Heart left ventricle (tissue), 16 donors: ENCODE measurements at regions not wholly inside any gene's neighbourhood (a gene's known extent, or its start where the extent isn't known, plus 50 kb on each side); places are given as distances from the start of the nearest gene placed in this dataset.

Source experiments
- ATAC-seq, 4 donors: fragments of 200-7000 bp; cut with Tn5 transposase; one replicate each; pipeline ENCODE4 v1.9.1; 2020 to 2022; ENCODE audit warnings: moderate library complexity in 4 of 4, mild to moderate bottlenecking in 3 of 4, moderate number of reproducible peaks in 1 of 4
- DNase-seq, 5 donors: peaks; one replicate each; pipeline ENCODE4 v3.0.0-alpha.2; 2020
- H3K27ac ChIP-seq, 12 donors: fragments of 200-600 bp; sonication (generic) in 4 of 12; one replicate each; pipeline versions ENCODE4 v1.5.0 to v1.8.0; 2016 to 2022; ENCODE audit warnings: mild to moderate bottlenecking in 2 of 12
- H3K27me3 ChIP-seq, 9 donors: fragments of 200-600 bp; sonication (generic) in 2 of 9; one replicate each; pipeline versions ENCODE4 v1.5.1 to v1.8.0; 2016 to 2022; ENCODE audit warnings: mild to moderate bottlenecking in 3 of 9
- H3K36me3 ChIP-seq, 9 donors: fragments of 200-600 bp; sonication (generic) in 2 of 9; one replicate each; pipeline versions ENCODE4 v1.5.0 to v1.8.0; 2018 to 2022; ENCODE audit warnings: mild to moderate bottlenecking in 2 of 9
- H3K4me1 ChIP-seq, 12 donors: fragments of 200-600 bp; sonication (generic) in 4 of 12; one replicate each; pipeline versions ENCODE4 v1.5.0 to v1.8.0; 2016 to 2022; ENCODE audit warnings: mild to moderate bottlenecking in 3 of 12
- H3K4me3 ChIP-seq, 12 donors: fragments of 200-600 bp; sonication (generic) in 4 of 12; one replicate each; pipeline versions ENCODE4 v1.5.0 to v1.8.0; 2017 to 2022; ENCODE audit warnings: mild to moderate bottlenecking in 9 of 12, moderate library complexity in 4 of 12
- H3K9me3 ChIP-seq, 12 donors: fragments of 200-600 bp; sonication (generic) in 4 of 12; one replicate each; pipeline versions ENCODE4 v1.5.0 to v1.8.0; 2016 to 2022; ENCODE audit warnings: mild to moderate bottlenecking in 1 of 12
- POLR2A ChIP-seq, 2 donors: fragments of 450-650 bp; IDR thresholded peaks; one replicate each; pipeline ENCODE4 v1.6.1; 2017; ENCODE audit warnings: antibody characterized with exemption in 2 of 2, mild to moderate bottlenecking in 2 of 2, moderate library complexity in 2 of 2
- WGBS, 4 donors: extraction: QIAGEN DNeasy Blood & Tissue Kit in 2 of 4; methylation state at CpG; one replicate each; pipeline versions ENCODE4 v1.1.5 to v1.1.7; 2013 to 2018; 5-methylcytosine and 5-hydroxymethylcytosine counted together
- intact Hi-C, 10 donors: fragments of 100-400 bp; cut with DNase I; formaldehyde crosslinking; loops; one replicate each; pipeline versions ENCODE4 v1.11.1 to v1.14.2; 2022
- TF ChIP-seq, protein P1 (sequence below), 12 donors: fragments of 200-600 bp; sonication (generic) in 4 of 12; IDR thresholded peaks; one replicate each; pipeline versions ENCODE4 v1.5.0 to v1.8.0; 2018 to 2022; ENCODE audit warnings: antibody characterized with exemption in 12 of 12, mild to moderate bottlenecking in 5 of 12
- donor health status: ischemic (EF 13 %, LVEDD 7.1; RV severe dilation, severe dysfunction).
- donor health status: healthy with polysubstance abuse.
- donor health status: DM: no; HTN: yes; CAD: no.
- donor health status: DM: no; HTN: no; CAD: no.
- donor health status: ischemic (EF 25% LVEDD 6.9; RV normal size, moderate dysfunction).
- donor health status: ischemic (EF 25% LVEDD 5.7; RV mildly dilated, moderate dysfunction).
- donor health status: healthy.
- donor health status: DM: yes; HTN: yes; CAD: no.
- donor health status: ischemic (EF 35%, LVEDD 5.7; RV mildly dilated, moderate dysfunction).
- donor health status: nonischemic (EF 11% LVEDD 7.7; RV severe dilation, severe dysfunction).
- donor health status: DM: yes; HTN: yes; CAD: no.
- donor health status: PGD.
- donor health status: ischemic (EF 29% LVEDD 5.4; RV normal size, mild dysfunction).
- donor health status: nonischemic (EF 23%, LVEDD 6.1; RV moderate dilation, normal function).

DNA sequence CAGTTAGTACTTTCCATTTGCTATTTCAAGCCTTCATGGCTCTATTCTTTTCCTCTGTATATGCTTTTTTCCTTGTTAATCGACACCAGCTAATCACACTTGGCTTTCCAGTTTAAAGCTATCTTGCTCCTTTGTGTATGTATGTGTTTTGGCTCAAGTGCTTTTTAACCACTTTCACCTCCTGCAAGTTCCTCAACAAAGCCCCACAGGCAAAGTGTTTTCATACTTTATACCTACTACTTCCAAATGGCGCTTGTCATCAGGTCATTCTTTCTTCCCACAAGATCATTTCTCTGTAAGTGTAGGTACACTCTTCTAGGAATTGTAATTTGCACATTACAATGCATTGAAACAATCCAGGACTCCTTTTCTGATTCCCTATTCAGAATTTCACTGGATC lies 64.0 kb upstream of the FIGN start:
- ATAC-seq (no peak), DNase-seq (no peak)
- H3K9me3 ChIP-seq = no peaks in the 10 kb centered on the region
- no peaks in the 10 kb centered on the region for H3K27me3 ChIP-seq
- TF ChIP-seq POLR2A (IDR thresholded peaks at IDR 0.05) = no peak
- TF ChIP-seq, protein P1, sequence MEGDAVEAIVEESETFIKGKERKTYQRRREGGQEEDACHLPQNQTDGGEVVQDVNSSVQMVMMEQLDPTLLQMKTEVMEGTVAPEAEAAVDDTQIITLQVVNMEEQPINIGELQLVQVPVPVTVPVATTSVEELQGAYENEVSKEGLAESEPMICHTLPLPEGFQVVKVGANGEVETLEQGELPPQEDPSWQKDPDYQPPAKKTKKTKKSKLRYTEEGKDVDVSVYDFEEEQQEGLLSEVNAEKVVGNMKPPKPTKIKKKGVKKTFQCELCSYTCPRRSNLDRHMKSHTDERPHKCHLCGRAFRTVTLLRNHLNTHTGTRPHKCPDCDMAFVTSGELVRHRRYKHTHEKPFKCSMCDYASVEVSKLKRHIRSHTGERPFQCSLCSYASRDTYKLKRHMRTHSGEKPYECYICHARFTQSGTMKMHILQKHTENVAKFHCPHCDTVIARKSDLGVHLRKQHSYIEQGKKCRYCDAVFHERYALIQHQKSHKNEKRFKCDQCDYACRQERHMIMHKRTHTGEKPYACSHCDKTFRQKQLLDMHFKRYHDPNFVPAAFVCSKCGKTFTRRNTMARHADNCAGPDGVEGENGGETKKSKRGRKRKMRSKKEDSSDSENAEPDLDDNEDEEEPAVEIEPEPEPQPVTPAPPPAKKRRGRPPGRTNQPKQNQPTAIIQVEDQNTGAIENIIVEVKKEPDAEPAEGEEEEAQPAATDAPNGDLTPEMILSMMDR (IDR thresholded peaks at IDR 0.05) = no peak
- H3K36me3 ChIP-seq = no peaks in the 10 kb centered on the region
- H3K27ac ChIP-seq = no peak overlapping the region
- H3K4me1 ChIP-seq = peaks cover 0 to 23% (median 5%) of the 10 kb centered on the region in 12 donors
- H3K4me3 ChIP-seq = no peak overlapping the region
- WGBS, 4 donors = 52 to 57% (median 55%) methylated on average over 2 of the region's 2 CpGs
- intact Hi-C loops = no loop called here

DNA sequence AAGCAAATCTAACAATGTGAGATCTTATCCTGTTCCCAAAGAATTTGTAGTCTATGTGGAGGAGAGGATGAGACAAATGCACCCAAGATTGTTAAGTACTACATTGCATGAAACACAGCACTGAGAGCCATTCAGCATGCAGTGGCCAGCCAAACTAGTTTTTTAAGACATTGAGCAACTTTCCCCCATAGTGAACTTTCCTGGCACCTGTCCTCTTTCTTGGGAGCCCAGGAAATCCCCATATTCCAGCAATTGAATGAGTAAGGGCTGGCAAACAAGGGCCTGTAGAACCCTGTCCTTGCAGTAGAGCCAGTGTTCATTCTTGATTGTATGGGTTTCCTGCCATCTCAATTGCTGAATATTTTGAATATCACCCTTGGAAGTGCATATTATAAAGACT lies 58.8 kb upstream of the FIGN start:
- intact Hi-C loops = no loop called here
- Histone ChIP-seq H3K4me3 (no peak overlapping the region), H3K27me3 (no peaks in the 10 kb centered on the region), H3K4me1 (no peaks in the 10 kb centered on the region), H3K36me3 (no peaks in the 10 kb centered on the region), H3K9me3 (no peaks in the 10 kb centered on the region), H3K27ac (no peak overlapping the region)
- DNase-seq (no peak), ATAC-seq (no peak)
- TF ChIP-seq POLR2A (IDR thresholded peaks at IDR 0.05) = no peak
- TF ChIP-seq, protein P1 (IDR thresholded peaks at IDR 0.05) = no peak
